GM19463 (cell line): ENCODE measurements at regions not wholly inside any gene's neighbourhood (a gene's known extent, or its start where the extent isn't known, plus 50 kb on each side); places are given as distances from the start of the nearest gene placed in this dataset.

Experiments used
- ATAC-seq: cut with Tn5 transposase; IDR thresholded peaks from one replicate; pipeline ENCODE4 v1.9.1; 2021; ENCODE audit warnings: mild to moderate bottlenecking, moderate library complexity; ENCODE audit not compliant: unreplicated experiment

DNA sequence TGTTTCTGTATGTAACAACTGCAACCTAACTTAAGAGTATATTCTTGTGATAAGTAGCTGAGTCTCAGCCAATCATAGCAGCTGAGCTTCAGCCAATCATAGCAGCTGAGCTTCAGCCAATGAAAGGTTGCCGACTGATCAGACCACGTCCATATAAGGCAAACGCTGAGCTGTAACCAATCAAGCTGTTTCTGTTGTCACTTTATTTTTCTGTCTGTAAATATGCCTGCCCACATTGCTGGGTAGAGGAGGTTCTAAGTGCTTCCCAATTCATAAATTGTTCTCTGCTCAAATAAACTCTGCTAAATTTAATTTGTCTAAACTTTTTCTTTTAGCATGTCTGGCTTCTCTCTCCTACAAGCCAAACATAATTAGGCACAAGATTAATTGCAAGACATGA, 231.5 kb upstream of the TCF4 start:
- ATAC-seq: no peak

GRCh38 chr18:55818284-55818683, 230.3 kb upstream of the TCF4 start:
- no peak for ATAC-seq

- no peak for ATAC-seq
Observed at GRCh38 chr18:55811925-55812324, 223.9 kb upstream of the TCF4 start.

DNA sequence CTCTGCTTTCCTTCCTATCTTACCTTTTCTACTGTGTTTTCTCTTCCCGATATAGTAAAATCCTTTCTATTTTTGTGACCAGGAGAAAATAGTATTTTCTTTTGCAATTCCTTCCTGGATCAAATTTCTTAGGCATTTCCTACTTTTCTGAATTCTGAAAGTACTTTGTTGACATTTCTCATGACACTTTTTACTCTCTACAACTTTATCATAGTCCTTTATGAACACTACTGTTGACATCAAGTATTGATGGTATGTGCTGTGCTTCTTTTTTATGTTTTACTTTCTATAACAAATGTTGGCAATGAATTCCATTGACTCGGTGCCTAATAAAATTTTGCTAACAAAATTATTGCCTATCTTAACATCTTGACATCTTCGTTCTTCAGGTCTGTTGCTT, 217.7 kb upstream of the TCF4 start:
- ATAC-seq: no peak

- no peak for ATAC-seq
Observed at GRCh38 chr18:55795101-55795669, 207.2 kb upstream of the TCF4 start.

DNA sequence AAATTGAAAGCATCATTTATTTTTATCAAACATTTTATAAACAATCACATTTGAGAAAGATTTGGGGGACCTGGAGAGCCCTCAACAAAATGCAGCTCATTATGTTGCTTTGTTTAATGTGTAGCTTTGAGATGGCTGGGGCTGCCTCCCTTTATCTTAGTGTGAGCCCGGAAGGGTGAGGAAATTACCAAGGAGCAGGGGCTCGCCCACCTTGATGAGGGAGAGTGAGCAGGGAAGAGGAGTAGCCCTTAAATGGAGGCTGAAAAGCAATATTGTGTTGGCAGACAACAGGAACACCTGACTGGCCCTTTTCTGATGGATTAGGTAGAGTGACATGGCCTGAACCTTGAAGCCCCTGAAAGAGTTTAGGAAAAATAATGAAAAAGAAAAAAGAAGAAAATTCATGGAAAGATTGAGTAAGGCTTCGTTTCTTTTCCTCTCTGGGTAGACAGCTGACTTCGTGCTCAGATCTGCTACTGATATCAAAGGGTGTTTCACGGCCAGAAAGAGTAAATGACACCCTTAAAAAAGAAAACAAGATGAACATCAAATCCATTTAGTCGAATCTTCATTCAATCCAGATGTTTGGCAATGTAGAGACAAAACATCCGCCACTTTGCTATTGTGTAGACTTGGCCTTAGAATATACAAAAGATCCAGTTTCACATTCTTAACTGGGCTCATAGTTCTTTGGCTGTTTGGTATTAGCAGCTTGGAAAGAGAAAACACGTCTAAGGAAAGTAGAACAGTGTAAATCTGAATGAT, 206.5 kb upstream of the TCF4 start:
- no peak for ATAC-seq

DNA sequence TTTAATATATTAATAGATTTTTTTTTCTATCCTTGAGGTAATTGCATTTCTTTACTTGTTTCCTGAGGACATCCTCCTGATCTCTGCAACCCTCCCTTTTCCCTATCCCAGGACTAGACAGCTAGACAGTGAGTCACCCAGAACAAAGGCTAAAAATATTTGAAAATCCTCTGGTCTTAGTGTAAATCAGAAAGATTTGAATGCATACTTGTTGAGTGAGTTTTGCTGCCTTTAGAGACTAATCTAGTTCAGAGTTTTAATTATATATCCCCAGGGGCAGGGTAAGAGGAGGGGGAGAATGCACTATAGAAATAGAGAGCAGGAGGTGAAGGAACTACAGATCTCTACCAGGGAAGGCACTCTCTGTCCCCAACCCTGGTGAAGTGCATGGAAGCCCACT, 202.3 kb upstream of the TCF4 start:
- ATAC-seq: no peak

GRCh38 chr18:55787536-55788073, 199.6 kb upstream of the TCF4 start:
- ATAC-seq: no peak

GRCh38 chr18:55786651-55787272, 198.8 kb upstream of the TCF4 start:
- no peak for ATAC-seq

DNA sequence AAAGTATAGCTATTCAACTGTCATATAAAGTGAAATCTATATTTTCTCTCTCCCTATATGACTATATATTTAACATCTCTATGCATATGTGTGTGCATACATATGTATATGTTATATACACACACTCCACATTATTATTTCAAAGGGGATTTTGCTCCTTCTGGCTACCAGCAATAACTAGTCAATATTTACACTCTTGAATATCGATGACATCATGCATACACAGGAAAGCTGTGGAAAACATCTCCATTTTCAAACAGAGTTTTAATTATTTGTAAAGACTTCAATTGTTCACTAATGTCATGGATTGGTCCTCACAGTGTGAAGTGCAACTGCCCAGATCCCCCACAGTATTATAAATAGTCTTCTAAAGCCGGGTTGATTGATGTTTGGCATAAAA, 195.9 kb upstream of the TCF4 start:
- no peak for ATAC-seq

GRCh38 chr18:55781481-55781957, 193.5 kb upstream of the TCF4 start:
- ATAC-seq: no peak

- ATAC-seq: no peak
Observed at GRCh38 chr18:55780586-55781071, 192.6 kb upstream of the TCF4 start.

- no peak for ATAC-seq
Observed at GRCh38 chr18:55779691-55780585, 191.9 kb upstream of the TCF4 start.

DNA sequence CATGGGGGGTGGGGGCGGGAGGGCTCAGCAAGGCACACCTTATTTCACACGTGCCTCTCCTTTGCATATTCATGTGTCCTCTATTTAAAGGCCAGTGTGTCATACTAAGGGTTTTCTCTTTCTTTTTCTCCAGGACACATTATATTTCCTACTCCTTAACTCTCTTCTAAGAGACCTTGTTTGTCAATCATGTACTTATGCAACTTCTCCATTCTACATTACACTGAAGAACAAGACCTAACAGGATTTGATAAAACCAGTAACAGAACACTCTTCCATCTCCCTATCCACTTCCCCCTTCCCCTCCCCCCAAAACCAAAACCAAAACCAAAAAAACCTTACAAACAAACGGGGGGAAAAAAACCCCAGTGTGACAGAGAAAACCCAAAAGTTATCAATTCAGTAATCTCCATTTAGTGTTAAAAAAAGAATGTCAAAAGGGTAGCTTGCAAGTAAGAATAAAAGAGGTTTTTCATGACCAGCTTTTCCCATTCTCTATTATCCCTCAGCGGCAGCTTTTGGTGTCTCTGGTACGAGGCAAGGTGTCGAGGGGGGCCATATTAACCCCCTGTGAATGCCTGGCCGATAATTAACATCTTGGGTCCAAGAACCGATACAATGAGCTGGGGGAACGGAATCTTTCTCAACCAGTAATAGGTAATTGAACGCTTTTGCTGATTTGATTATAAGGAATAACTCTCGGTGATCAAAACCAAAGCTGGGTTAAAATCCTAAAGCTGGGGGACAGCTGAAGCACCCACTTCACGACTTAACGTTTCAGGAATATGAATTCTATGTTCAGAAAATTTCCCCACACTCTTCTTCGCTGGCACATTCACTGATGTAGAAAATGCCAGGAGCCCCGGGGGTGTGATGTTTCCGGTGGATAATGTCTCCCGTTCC, 191.0 kb upstream of the TCF4 start:
- no peak for ATAC-seq

GRCh38 chr18:55777666-55778304, 189.8 kb upstream of the TCF4 start:
- ATAC-seq: no peak

GRCh38 chr18:55775972-55776371, 188.0 kb upstream of the TCF4 start:
- ATAC-seq: no peak

DNA sequence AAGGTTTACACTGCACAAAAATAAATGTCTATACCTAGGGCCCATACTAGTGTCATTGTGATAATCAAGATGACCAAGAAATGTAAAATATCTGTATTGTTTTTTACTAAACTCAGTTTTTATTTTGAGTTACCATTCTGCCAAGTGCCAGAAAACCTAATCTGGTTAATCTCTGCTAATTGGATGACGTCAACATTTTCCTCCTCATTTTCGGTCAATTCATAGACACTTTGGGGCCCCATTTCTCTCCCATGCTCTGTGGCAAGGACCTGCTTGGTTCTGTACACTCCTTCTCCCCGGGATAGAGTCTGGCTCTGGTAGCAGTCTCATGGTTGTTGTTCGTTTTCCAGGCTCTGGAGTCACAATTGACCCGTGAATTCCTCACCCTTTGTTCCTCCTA, 186.5 kb upstream of the TCF4 start:
- ATAC-seq: no peak

GRCh38 chr18:55768255-55768654, 180.3 kb upstream of the TCF4 start:
- ATAC-seq: no peak

DNA sequence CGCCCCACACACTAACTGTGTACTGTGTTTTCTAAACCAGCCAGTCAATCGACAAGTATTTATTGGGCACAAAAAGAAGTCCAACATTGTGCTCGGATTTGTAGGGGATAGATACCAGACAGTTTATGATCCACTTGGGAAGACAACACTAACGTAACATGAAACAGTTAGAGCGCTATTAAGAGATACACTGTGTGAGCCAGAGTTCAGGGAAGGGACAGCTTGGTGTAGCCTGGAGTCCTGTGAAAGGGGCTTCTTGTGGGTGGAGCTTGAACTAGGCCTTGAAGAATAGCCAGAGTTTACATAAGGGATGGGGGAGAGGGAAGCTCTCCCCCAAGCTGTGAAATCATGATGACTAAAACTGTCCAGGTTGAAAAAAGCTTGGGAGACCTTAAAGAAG, 176.4 kb upstream of the TCF4 start:
- no peak for ATAC-seq
